Ramos (cell line): ENCODE measurements at regions not wholly inside any gene's neighbourhood (a gene's known extent, or its start where the extent isn't known, plus 50 kb on each side); places are given as distances from the start of the nearest gene placed in this dataset.
"Not testable (repeated sequence)": the region's sequence is repeated elsewhere in the genome, so short reads cannot be mapped to it uniquely, and the experiment has no call there.

Source experiments
- in situ Hi-C: fragments of 300-500 bp; cut with MboI; formaldehyde crosslinking; loops from one replicate; pipeline ENCODE4 v1.14.3; 2022; ENCODE audit warnings: low sequenced_read_pairs; ENCODE audit not compliant: unreplicated experiment

DNA sequence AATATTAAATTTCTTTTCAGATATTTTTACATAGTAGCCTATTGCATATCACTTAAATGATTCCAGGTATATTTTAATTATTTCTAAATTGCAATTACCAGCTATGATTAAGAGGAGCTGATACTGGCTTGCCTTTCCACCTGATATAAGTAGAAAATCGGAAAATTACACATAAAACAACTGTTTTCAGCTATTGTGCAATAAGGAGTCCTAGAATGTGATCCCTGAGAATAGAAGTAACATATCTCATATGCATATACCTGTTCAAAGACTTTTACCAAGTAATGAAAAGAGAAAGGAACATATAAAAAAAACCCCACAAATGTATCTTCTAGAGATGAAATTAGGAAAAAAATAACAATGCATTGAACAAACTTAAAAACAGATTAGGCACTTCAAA lies 1354.6 kb upstream of the PCDH9 start:
- in situ Hi-C loops = no loop called here

DNA sequence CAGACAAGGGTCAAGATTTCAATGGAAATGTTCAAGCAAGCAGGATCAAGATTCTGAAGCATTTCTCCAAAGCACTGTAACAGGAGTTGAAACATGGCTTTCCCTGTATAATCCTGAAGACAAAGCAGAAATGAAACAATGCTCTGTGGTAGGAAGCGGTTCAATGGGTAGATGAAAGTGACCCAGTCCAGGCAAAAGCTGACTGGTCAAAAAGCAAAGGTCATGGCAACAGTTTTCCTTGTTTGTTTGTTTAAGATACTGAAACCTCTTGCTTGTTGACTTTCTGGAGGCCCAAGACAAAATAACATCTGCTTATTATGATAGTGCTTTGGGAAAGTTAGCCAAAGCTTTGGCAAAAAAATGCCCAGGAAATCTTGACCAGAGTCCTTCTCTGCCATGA lies 1343.9 kb upstream of the PCDH9 start:
- in situ Hi-C loops = no loop called here

DNA sequence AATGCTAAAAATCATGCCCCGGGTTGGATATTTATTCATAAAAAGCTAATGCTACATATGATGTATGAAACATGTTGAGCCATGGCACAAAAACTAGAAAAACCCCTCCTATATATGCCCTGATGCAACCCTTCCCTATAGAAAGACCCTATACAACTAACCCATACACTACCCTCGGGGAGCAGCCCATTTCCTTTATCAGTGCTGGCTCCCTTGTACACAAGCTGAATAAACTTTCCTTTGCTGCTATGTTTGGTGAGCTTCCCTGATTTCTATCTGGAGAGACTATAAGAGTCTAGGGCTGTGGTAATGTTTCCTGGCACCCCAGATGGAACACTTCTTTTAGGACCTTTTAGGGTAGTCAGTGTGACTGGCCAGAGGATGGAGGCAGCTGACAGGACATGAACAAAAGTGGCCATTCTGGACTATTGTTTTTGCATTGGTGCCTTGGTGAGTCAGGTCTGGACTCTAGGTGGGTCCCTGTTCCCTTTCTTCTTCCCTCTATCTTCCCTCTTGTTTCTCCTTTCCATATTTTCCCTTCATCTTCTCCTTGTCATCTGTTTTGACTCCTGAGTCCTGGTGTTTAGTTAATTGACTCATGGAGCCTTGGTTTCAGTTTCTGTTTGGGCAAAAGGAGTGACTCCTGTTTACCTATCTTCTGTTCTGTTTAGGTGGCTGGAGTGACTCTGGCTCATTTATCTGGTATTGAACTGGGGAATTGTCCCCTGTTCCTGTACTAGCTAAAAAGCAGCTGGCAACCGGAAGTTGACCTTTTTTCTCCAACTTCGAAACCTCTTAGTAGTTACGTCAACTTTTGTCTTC lies 1321.8 kb upstream of the PCDH9 start:
- in situ Hi-C loops = no loop called here

DNA sequence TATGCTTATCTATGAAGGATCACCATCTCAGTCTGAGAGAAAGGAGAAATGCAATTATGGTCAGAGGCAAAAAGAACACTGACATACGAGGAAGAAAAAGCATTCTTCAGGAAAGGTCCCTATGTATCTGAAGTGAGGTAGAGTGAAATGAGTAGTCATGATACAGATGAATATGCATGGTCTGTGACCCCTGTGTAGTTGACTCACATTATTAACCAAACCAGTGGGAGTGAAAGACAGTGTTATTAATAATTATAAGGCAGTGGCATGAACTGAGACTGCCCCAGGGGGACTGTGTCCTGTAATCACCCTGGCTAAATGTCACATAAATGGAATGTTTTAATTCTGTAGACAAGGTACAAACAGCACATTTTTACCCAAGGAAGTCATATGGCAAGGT lies 1320.2 kb upstream of the PCDH9 start:
- in situ Hi-C loops = no loop called here

DNA sequence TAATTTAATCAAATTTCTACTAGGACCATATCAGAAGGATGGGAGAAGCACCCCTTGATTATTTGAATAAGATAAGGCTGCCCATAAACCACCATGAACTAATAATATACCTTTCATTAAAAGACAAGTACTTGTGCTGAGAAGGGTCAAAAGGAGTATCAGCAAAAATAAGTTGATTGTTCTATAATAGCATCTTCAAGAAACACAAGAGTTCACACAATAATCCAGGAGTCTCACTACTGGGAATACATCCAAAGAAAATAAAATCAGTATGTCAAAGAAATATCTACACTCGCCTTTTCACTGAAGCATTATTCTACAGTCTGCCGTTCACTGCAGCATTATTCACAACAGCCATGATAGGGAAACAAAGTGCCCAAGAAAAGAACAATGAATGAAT lies 1310.1 kb upstream of the PCDH9 start:
- in situ Hi-C loops = no loop called here

DNA sequence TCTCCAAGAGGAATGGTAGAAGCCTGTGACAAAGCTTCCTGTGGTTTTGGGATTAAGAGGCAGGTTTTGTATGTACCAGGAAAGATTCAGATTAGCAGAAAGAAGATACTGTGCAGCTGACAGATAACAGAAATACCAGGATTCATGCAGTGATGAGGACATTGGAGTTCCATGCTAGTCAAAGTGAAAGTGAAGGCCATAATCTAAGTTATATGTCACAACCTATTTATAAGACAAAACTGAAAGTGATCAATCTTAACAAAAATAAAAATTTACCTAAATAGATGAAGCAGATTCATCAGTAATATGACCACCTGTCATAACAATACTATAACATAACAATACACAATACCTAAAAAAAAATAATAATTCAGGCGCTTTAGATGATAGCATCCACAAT lies 1305.2 kb upstream of the PCDH9 start:
- in situ Hi-C loops = no loop called here

DNA sequence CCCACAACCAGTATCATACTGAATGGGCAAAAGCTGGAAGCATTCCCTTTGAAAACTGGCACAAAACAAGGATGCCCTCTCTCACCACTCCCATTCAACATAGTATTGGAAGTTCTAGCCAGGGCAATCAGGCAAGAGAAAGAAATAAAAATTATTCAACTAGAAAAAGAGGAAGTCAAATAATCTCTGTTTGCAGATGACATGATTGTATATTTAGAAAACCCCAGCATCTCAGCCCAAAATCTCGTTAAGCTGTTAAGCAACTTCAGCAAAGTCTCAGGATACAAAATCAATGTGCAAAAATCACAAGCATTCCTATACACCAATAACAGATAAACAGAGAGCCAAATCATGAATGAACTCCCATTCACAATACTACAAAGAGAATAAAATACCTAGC lies 1297.0 kb upstream of the PCDH9 start:
- in situ Hi-C loops = not testable (repeated sequence)

DNA sequence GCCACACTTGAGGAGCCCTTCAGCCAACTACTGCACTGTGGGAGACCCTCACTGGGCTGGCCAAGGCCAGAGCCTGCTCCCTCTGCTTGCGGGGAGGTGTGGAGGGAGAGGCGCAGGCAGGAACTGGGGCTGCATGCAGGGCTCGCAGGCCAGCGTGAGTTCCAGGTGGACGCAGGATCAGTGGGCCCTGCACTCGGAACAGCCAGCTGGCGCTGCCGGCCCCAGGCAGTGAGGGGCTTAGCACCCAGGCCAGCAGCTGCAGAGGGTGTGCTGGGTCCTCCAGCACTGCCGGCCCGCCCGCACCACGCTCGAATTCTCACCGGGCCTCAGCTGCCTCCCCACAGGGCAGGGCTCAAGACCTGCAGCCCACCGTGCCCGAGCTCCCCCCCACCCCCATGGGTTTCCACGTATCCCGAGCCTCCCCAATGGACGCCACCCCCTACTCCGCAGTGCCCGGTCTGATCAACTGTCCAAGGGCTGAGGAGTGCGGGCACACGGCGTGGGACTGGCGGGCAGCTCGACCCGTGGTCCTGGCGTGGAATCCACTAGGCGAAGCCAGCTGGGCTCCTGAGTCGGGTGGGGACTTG lies 1293.8 kb upstream of the PCDH9 start:
- in situ Hi-C loops = no loop called here

DNA sequence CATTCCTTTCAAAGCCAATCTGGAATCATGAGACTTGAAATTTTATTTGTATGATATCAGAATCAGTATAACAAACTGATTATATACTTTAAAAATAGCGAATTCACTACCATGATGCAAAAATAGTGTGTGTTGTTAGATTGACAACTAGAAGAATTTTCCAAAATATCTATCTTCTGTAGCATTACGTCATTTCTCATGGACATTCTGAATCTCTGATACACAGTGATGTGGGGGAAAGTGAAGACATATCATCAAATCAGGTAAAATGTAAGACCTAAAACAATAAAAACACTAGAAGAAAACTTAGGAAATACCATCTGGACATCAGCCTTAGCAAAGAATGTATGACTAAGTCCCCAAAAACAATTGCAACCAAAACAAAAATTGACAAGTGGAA lies 1292.0 kb upstream of the PCDH9 start:
- in situ Hi-C loops = no loop called here

DNA sequence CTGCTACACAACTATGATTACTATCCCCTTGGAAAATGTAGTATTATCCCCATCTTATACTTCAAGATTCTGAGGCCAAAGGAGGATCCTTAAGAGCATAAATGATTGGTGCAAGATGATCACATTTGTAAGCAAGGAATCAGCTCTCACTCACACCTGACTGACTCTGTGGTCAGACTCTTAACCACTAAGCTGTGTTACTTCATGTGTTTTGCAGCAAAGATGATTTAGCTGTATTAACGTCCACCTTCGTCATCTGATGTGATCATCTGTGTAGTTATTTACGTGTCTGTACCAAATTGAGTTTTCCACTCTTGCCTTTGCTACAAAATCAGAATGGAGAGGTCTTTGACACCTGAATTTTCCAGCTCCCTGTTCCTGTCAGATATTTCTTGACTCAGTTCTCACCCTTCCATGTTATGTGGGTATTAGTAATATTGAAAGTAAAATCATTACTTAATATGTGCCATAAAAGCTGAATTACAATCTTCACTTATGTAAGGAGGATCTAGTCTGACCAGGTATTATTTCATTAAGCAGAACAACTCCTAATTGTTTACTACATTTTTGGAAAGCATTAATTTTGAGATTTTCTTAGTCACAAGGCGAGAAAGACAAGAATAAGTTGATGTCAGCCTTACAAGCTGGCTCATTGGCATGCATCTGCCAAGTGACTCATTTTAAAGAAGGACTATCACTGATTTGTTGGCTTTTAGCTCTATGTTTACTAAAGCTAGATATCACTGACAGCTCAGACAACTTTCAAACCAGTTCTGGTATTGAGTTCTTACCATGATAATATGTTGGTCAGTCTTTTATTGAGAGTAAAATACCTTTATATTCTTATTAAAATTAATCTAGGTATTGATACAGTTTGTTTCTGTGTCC lies 1279.8 kb upstream of the PCDH9 start:
- in situ Hi-C loops = no loop called here

DNA sequence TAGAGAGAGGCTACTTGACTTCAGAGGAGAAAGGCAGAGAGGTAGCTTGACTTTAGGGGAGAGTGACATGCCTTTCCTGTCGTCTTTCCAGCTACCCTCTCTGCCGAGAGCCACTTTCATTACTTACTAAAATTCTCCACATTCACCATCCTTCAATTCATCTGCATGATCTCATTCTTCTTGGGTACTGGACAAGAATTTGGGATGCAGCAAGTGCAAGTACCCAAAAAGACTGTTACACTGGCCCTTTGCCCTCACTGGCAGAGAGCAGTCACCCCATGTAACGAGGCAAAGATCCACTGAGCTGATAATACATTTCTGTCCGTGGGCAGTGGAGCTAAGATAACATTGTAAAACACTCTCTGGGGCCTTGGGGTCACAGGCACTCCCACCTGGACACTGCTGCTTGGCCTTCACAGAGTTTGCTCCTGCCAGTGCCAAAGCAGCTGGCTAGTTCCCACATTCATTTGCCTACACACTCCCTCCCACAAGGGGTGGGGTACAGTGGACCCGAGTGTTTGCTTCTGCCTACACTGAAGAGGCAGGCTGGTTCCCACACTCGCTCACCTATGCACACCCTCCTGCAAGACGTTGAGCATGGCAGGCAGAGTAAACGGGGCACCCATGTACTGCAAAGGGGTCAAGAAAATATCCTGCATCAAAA lies 1276.9 kb upstream of the PCDH9 start:
- in situ Hi-C loops = no loop called here

DNA sequence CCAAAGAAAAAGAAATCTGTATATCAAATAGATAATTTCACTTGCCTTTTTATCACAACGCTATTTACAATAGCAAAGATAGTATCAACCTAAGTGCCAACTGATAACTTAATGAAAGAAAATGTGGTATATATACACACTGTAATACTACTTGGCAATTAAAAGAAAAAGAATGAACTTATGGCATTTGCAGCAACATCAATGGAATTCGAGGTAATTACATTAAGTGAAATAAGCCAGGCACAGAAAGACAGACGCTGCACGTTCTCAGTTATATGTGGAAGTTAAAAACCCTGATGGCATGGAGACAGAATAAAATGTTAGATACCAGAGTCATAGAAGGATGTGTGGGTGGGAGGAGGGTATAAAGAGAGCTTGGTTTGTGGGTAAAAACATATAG lies 1260.5 kb upstream of the PCDH9 start:
- in situ Hi-C loops = no loop called here

DNA sequence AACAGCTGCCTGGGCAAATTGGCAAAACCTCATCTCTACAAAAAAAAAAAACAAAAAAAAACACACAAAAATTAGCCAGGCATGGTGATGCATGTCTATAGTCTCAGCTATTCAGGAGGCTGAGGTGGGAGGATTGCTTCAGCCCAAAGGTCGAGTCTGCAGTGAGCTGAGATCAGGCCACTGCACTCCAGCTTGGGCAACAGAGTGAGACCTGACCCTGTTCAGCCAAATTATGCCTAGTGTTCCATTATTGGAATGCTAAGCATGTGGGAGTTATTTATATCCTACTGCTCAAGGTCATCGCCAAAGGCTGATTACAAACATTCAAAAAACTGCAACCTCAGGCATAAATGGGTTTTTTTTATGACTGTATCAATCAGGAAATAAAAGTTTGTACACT lies 1251.0 kb upstream of the PCDH9 start:
- in situ Hi-C loops = no loop called here

DNA sequence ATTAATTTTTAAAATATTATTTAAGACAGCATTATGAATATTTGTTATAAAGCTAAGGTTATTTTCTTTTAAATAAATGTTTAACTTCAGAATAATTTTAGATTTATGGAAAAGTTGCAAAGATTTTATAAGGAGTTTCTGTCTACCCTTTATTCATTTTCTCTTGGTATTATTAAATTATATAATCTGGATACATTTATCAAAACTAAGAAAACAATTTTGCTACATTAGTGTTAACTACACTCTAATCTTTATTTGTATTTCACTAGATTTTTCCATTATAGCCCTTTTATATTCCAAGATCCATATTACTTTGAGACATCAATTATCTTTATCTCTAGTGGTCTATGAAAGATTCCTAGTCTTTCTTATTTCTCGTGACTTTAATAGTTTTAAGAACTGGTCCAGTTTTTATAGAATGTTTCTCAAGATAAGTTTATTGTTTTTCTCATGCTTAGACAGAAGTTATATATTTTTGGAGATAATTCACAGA lies 1243.7 kb upstream of the PCDH9 start:
- in situ Hi-C loops = no loop called here

DNA sequence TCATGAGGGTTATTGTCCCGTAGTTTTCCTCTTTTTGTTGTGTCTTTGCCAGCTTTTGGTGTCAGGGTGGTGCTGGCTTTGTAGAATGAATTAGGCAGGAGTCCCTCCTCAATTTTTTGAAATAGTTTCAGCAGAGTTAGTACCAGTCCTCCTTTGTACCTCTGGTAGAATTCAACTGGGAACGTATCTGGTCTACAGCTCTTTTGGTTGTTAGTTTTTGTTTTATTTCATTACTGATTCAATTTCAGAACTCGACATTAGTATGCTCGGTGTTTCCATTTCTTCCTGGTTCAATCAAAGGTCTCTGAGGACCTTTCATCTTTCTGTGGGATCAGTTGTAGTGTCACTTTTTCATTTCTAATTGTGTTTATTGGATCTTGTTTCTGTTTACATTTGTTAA lies 1237.0 kb upstream of the PCDH9 start:
- in situ Hi-C loops = no loop called here

DNA sequence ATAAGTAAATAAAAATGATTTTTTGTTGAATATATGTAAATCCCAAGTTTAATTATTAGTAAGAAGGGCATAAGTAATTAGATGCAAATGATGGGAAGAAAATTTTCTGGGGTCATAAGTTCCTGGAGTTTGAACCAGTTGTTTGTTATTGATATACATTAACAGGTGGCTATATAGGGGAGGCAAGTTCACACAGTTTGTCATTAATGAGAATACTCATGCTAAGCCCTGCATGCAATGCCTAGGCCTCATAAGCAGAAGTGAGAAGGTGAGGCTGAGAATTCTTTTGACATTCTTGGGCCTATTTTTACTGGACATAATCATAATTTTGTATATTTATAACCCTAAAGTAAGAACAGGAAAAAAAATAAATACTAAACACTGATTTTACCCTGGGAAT lies 1210.7 kb upstream of the PCDH9 start:
- in situ Hi-C loops = no loop called here

DNA sequence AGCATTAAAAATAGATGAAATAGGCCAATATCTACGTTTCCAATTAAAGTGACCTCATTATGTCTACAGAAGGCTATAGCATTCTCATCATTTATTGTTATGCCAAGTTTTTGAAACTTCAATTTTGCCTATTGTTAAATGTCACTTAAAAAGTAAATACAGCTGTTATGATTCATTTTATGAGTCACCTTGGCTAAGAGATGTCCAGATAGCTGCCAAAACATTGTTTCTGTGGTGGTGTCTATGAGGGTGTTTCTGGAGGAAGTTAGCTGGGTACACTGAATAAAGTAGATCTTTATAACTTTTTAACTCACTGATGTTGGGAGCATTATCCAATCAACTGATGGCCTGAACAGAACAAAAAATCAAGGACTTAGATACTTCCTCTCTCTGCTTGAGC lies 1209.7 kb upstream of the PCDH9 start:
- in situ Hi-C loops = no loop called here

DNA sequence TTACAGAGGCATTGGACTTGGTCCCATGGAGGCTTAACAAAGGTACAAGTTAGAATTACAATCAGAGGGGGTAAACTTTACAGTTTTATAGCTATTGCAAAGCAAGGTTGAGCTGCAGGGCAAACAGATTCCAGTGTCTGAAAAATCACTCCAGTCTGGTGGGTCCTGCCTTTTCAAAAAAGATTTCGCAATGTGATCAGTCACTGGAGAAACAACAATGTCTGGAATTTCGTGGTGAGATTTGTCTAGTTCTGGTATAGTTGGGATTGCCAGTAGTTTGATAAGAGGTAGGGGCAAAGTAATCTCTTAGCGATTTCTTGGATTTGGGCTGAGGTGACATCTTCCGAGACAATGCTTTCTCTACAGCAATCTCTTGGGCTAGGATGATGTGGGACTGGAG lies 1198.2 kb upstream of the PCDH9 start:
- in situ Hi-C loops = no loop called here

DNA sequence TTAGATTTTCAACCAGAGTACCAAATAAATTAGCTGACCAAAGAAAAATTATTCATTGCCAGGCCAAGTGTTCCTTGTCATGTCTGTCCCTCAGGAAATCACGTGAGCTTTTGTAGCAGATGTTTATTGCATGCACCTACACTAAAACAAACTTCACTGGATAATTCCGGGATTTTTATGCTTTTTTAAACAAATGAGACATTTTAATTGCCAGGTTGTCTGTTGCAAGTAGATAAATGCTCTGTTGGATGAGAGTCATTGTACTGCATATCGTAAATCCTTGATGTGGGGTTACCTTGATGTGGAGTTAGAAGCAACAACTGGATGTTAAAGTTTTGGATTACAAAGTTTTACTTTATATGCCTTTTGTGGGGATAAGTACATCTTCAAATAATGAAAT lies 1187.7 kb upstream of the PCDH9 start:
- in situ Hi-C loops = no loop called here

DNA sequence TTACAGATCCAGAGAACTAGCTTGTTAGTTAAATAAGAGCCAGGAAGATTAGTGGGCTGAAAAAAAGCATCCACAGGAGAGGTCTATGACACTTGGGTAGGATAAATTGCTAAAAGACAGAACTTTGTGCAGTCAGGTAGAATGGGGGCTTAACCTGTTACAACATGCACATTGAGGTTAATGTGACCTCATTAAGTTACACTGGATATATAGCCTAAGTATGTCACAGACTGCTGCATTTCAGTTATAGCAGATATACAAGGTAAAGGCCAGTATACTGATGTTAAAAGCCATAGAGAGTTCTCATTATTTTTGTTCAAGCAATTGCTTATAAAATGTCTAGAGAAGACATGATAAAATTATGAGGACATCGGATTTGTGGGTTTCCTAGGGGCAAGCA lies 1179.9 kb upstream of the PCDH9 start:
- in situ Hi-C loops = no loop called here

DNA sequence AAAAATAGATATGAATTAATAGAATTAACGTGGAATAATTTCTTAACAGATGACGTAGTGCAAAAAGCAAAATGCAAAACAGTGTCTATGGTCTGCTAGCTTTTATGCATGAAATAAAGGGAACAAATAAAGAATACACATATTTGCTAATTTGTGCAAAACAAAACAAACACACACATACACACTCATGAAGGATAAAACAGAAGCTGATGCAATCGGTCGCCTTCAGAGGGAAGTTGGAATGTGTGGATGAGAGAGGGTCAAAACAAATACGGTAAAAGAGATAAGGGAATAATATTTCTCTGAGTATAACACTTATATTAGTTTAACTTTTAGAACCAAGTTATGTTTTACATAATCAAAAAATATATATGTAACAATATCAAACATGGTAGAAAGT lies 1160.9 kb upstream of the PCDH9 start:
- in situ Hi-C loops = no loop called here
